ENCODE measurements at regions not wholly inside any gene's neighbourhood (a gene's known extent, or its start where the extent isn't known, plus 50 kb on each side); places are given as distances from the start of the nearest gene placed in this dataset.

DNA sequence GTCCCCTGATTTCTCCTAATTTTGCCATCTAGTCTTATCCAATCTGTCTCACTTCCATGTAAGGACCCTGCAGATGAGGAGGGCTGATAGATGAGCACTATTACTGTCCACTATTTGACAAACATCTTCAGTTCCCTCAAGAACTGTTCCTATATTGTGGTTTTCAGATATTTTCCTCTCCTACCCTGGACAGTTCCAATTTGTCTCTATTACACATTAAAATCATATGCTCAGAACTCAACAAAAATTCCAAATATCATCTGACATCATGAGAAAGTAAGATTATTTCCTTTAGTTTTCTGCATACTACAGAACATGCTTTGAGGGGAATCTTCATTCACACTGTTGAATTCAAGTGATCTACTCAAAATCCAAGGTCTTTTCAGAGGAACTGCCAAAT lies 265.6 kb upstream of the ARID1B start:
- TF ChIP-seq GATA3 (IDR thresholded peaks at IDR 0.05; ENCODE audit: low read depth, low read length), result no peak
- no peak for TF ChIP-seq GATA2 (IDR thresholded peaks at IDR 0.05; ENCODE audit: low read depth, low read length)
